OCI-LY7 (cell line): ENCODE measurements at regions not wholly inside any gene's neighbourhood (a gene's known extent, or its start where the extent isn't known, plus 50 kb on each side); places are given as distances from the start of the nearest gene placed in this dataset.
A peak's percentile ranks its signal among the peaks of the same experiment; 100 is the strongest.

Experiments
- BruUV-seq: library from RNA; stranded (reverse); fragments of 400-500 nt; replicated peaks from 2 replicates; lab custom pipeline; 2021; lab: Mats Ljungman, UMichigan
- CTCF ChIA-PET: fragments of 300-600 bp; sonication (Branson Sonifier 250); formaldehyde crosslinking; loops from one replicate; lab custom pipeline; 2022; ENCODE audit warnings: antibody characterized with exemption; ENCODE audit not compliant: unreplicated experiment; lab: Charles Lee
- POLR2A ChIA-PET: fragments of 300-600 bp; sonication (Branson Sonifier 250); formaldehyde crosslinking; loops from one replicate; lab custom pipeline; 2022; ENCODE audit warnings: antibody characterized with exemption; lab: Charles Lee
- DNase-seq: peaks from one replicate; pipeline ENCODE4 v3.0.0-alpha.2; 2015; ENCODE audit warnings: low spot score
- H2AFZ ChIP-seq: fragments of 200-600 bp; sonication (generic), shearing (Covaris generic); 2 replicates; pipeline ENCODE4 v1.6.1; 2014; ENCODE audit warnings: mild to moderate bottlenecking, antibody characterized with exemption, low read length, moderate library complexity
- H3K27ac ChIP-seq: fragments of 200-600 bp; sonication (generic); 2 replicates; pipeline ENCODE4 v1.5.1; 2014; ENCODE audit warnings: mixed run types, low read depth, mild to moderate bottlenecking, moderate library complexity, low read length, inconsistent platforms; ENCODE audit not compliant: poor library complexity, severe bottlenecking
- H3K36me3 ChIP-seq: fragments of 200-600 bp; sonication (generic); 2 replicates; pipeline ENCODE4 v1.6.1; 2014; ENCODE audit warnings: mild to moderate bottlenecking, antibody characterized with exemption, low read length, moderate library complexity, mixed read lengths; ENCODE audit not compliant: insufficient read depth
- H3K4me1 ChIP-seq: fragments of 200-600 bp; sonication (generic); 2 replicates; pipeline ENCODE4 v1.5.1; 2014; ENCODE audit warnings: mild to moderate bottlenecking, low read length; ENCODE audit not compliant: insufficient read depth, poor library complexity, severe bottlenecking
- H3K4me2 ChIP-seq: fragments of 200-600 bp; sonication (generic); 2 replicates; pipeline ENCODE4 v1.6.1; 2014; ENCODE audit warnings: mild to moderate bottlenecking, low read length
- H3K4me3 ChIP-seq: fragments of 200-600 bp; sonication (generic); 2 replicates; pipeline ENCODE4 v1.5.1; 2014; ENCODE audit warnings: mild to moderate bottlenecking, low read depth, low read length; ENCODE audit not compliant: poor library complexity, severe bottlenecking
- H3K79me2 ChIP-seq: fragments of 200-600 bp; sonication (generic); 2 replicates; pipeline ENCODE4 v1.6.1; 2016; ENCODE audit warnings: low read depth, mild to moderate bottlenecking, low read length, moderate library complexity, mixed read lengths; ENCODE audit not compliant: insufficient read depth
- H3K9me2 ChIP-seq: fragments of 200-600 bp; sonication (generic); 2 replicates; pipeline ENCODE4 v1.6.1; 2016; ENCODE audit warnings: mild to moderate bottlenecking, low read length, mixed read lengths; ENCODE audit not compliant: insufficient read depth
- H3K9me3 ChIP-seq: fragments of 200-600 bp; sonication (generic); 2 replicates; pipeline ENCODE4 v1.6.1; 2014; ENCODE audit warnings: mild to moderate bottlenecking, mixed run types, low read length, mixed read lengths
- H4K20me1 ChIP-seq: fragments of 200-600 bp; sonication (generic); 2 replicates; pipeline ENCODE4 v1.6.1; 2014; ENCODE audit warnings: mild to moderate bottlenecking, antibody characterized with exemption, low read length, moderate library complexity, mixed read lengths; ENCODE audit not compliant: insufficient read depth
- EZH2phosphoT487 ChIP-seq: fragments of 200-600 bp; sonication (generic); IDR thresholded peaks from 2 replicates; pipeline ENCODE4 v1.6.1; 2018; ENCODE audit warnings: low read depth, borderline replicate concordance, mild to moderate bottlenecking, mixed run types, antibody characterized with exemption, low read length, moderate library complexity, mixed read lengths
- intact Hi-C: fragments of 100-400 bp; cut with micrococcal nuclease; formaldehyde crosslinking; loops from one replicate; pipeline ENCODE4 v1.10.0; 2022; ENCODE audit not compliant: unreplicated experiment
- TF ChIP-seq, protein P1 (sequence below): fragments of 200-600 bp; sonication (generic); conservative IDR thresholded peaks from 2 replicates; pipeline ENCODE4 v1.5.1; 2014; ENCODE audit warnings: mild to moderate bottlenecking, antibody characterized with exemption, low read length, moderate library complexity, mixed read lengths

DNA sequence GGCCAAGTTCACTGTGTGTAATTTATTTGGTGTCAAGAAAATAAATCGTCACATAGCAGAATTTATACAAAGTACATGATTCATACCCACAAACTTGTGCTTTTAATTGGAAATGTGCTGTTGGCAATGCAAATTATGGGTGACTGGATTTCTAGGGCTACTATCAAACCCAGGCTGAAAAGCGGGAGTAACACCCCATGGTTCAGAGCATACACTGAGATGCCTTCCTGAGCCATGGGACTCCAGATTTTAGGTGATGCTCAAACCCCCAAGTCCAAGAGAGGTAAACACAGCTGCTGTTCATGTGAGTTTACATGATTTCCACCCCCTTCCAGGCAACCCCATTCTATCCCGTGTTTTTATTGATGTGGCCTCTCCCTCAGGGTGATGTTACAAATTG, 565.9 kb upstream of the ID2 start:
- intact Hi-C loops: loop anchor here (5.0 kb wide), 1 partner anchor 571 kb away; no protein-coding TSS in a partner anchor
- POLR2A ChIA-PET: interaction anchor here (1.1 kb wide), 1 partner anchor 82 kb away, joined by 3 read pairs; no protein-coding TSS in a partner anchor
- H3K4me2 ChIP-seq: peak overlapping the region; percentile 56
- 0 out of 2 replicates have a peak, but pooled peaks cover 6% of the 10 kb centered on the region for H3K9me3 ChIP-seq
- TF ChIP-seq, protein P1, sequence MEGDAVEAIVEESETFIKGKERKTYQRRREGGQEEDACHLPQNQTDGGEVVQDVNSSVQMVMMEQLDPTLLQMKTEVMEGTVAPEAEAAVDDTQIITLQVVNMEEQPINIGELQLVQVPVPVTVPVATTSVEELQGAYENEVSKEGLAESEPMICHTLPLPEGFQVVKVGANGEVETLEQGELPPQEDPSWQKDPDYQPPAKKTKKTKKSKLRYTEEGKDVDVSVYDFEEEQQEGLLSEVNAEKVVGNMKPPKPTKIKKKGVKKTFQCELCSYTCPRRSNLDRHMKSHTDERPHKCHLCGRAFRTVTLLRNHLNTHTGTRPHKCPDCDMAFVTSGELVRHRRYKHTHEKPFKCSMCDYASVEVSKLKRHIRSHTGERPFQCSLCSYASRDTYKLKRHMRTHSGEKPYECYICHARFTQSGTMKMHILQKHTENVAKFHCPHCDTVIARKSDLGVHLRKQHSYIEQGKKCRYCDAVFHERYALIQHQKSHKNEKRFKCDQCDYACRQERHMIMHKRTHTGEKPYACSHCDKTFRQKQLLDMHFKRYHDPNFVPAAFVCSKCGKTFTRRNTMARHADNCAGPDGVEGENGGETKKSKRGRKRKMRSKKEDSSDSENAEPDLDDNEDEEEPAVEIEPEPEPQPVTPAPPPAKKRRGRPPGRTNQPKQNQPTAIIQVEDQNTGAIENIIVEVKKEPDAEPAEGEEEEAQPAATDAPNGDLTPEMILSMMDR: no peak
- no peak for TF ChIP-seq EZH2phosphoT487
- no peaks in the 10 kb centered on the region; the same call in 1 of the 2 replicates for H3K36me3 ChIP-seq
- H3K4me1 ChIP-seq: peaks cover 20% of the 10 kb centered on the region
- no TSS peak for BruUV-seq
- H3K9me2 ChIP-seq: no peaks in the 10 kb centered on the region
- DNase-seq: no peak
- no peaks in the 10 kb centered on the region for H3K79me2 ChIP-seq
- H4K20me1 ChIP-seq: no peaks in the 10 kb centered on the region
- H2AFZ ChIP-seq: peak overlapping the region; percentile 51; the same call in 1 of the 2 replicates
- H3K4me3 ChIP-seq: no peak overlapping the region
- CTCF ChIA-PET: no interaction called here
- no peak overlapping the region for H3K27ac ChIP-seq

DNA sequence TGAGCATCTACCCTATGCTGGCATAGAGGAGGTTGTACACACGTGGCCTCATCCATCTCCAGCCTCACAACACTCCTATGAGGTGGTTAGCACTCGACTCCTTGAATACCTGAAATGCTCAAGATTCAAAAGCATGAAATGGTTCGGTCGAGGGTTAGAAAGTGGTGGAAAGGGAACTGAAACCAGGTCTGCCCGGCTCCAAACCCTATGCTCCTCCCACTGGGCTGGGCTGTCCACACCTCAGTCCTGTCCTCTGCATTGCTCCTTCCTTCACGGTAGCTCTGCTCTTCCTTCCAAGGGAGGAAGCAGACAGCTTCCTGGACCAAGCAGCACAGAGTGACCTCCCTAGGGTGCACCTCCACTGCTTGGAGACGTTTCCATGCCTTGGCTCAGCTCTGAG, 565.2 kb upstream of the ID2 start:
- H3K9me2 ChIP-seq: no peaks in the 10 kb centered on the region
- peak; percentile 83 for DNase-seq
- H3K36me3 ChIP-seq: no peaks in the 10 kb centered on the region
- BruUV-seq: no TSS peak
- no peaks in the 10 kb centered on the region for H3K9me3 ChIP-seq
- no peaks in the 10 kb centered on the region for H3K79me2 ChIP-seq
- peak overlapping the region; percentile 51; the same call in 1 of the 2 replicates for H2AFZ ChIP-seq
- intact Hi-C loops: loop anchor here (5.0 kb wide), 1 partner anchor 571 kb away; no protein-coding TSS in a partner anchor
- POLR2A ChIA-PET: interaction anchor here (1.1 kb wide), 1 partner anchor 83 kb away, joined by 3 read pairs; no protein-coding TSS in a partner anchor
- TF ChIP-seq, protein P1: no peak
- TF ChIP-seq EZH2phosphoT487: no peak
- H3K4me3 ChIP-seq: no peak overlapping the region
- no peak overlapping the region for H3K27ac ChIP-seq
- H4K20me1 ChIP-seq: no peaks in the 10 kb centered on the region
- peak overlapping the region; percentile 56 for H3K4me2 ChIP-seq
- peaks cover 26% of the 10 kb centered on the region for H3K4me1 ChIP-seq
- CTCF ChIA-PET: no interaction called here
